Activated CD4-positive, alpha-beta T cell treated with anti-CD3 and anti-CD28 coated beads for 36 hours (primary cell): ENCODE measurements at regions not wholly inside any gene's neighbourhood (a gene's known extent, or its start where the extent isn't known, plus 50 kb on each side); places are given as distances from the start of the nearest gene placed in this dataset.
"Not testable (repeated sequence)": the region's sequence is repeated elsewhere in the genome, so short reads cannot be mapped to it uniquely, and the experiment has no call there.

Experiments used
- ATAC-seq: fragments of 200-7000 bp; cut with Tn5 transposase; one replicate; pipeline ENCODE4 v1.10.0; 2021; ENCODE audit warnings: mild to moderate bottlenecking, moderate library complexity
- CTCF ChIA-PET: fragments of 350-600 bp; sonication (Branson Sonifier 250); formaldehyde crosslinking; loops from one replicate; lab custom pipeline; 2021; ENCODE audit warnings: antibody characterized with exemption; lab: Charles Lee
- POLR2A ChIA-PET: fragments of 350-600 bp; sonication (Branson Sonifier 250); formaldehyde crosslinking; loops from one replicate; lab custom pipeline; 2021; ENCODE audit warnings: antibody characterized with exemption, inconsistent platforms; lab: Charles Lee
- DNase-seq: peaks from one replicate; pipeline ENCODE4 v3.0.0-alpha.2; 2020
- H3K27ac Mint-ChIP-seq: one replicate; pipeline ENCODE4 v1.8.0; 2021; ENCODE audit warnings: mixed read lengths
- H3K27me3 Mint-ChIP-seq: one replicate; pipeline ENCODE4 v1.8.0; 2021; ENCODE audit warnings: mixed read lengths
- H3K36me3 Mint-ChIP-seq: one replicate; pipeline ENCODE4 v1.8.0; 2021; ENCODE audit warnings: low read depth, mixed read lengths
- H3K4me1 Mint-ChIP-seq: one replicate; pipeline ENCODE4 v1.8.0; 2021; ENCODE audit warnings: mixed read lengths
- H3K4me3 Mint-ChIP-seq: one replicate; pipeline ENCODE4 v1.8.0; 2021; ENCODE audit warnings: mild to moderate bottlenecking, moderate library complexity, mixed read lengths
- H3K9me3 Mint-ChIP-seq: one replicate; pipeline ENCODE4 v1.8.0; 2021; ENCODE audit warnings: low read depth, mixed read lengths
- intact Hi-C, 2 experiments: fragments of 100-400 bp; cut with DNase I in 1 of 2; cut with micrococcal nuclease in 1 of 2; formaldehyde crosslinking; loops; one replicate each; pipeline versions ENCODE4 v1.14.2 to v1.15.1; 2022 to 2024; cut with DNase I, micrococcal nuclease

- CTCF ChIA-PET, H3K4me3 Mint-ChIP-seq, POLR2A ChIA-PET, H3K27ac Mint-ChIP-seq, intact Hi-C loops, H3K9me3 Mint-ChIP-seq, H3K27me3 Mint-ChIP-seq, DNase-seq, H3K4me1 Mint-ChIP-seq, ATAC-seq, H3K36me3 Mint-ChIP-seq: not testable (repeated sequence)
These were observed 193.5 kb upstream of the EIF1AY start for GRCh38 chrY:20382085-20382484.

DNA sequence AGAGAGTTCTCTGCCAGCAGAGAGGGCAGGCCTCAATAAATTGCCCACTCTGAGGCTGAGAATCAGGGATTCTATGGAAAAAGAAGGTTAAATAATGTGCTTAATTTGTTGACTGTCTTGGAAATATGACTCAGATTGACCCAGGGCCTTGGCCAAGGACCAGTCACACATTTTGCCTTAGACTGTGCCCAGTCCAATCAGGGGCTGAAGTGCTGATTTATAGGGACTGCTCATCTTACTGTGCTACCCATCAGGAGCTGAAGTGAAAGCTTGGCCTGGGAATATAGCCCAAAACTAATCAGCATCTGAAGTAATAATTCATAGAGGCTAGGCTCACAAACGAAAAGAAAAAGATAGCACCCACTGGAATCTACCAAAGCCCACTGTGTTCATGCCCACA, 167.4 kb upstream of the EIF1AY start:
- ATAC-seq (no peak), DNase-seq (no peak)
- ChIA-PET CTCF (no interaction called here), POLR2A (no interaction called here)
- Mint-ChIP-seq H3K9me3 (no peaks in the 10 kb centered on the region), H3K27me3 (no peaks in the 10 kb centered on the region), H3K4me1 (no peaks in the 10 kb centered on the region), H3K27ac (no peak overlapping the region), H3K4me3 (no peak overlapping the region), H3K36me3 (no peaks in the 10 kb centered on the region)
- intact Hi-C loops = no loop called here

DNA sequence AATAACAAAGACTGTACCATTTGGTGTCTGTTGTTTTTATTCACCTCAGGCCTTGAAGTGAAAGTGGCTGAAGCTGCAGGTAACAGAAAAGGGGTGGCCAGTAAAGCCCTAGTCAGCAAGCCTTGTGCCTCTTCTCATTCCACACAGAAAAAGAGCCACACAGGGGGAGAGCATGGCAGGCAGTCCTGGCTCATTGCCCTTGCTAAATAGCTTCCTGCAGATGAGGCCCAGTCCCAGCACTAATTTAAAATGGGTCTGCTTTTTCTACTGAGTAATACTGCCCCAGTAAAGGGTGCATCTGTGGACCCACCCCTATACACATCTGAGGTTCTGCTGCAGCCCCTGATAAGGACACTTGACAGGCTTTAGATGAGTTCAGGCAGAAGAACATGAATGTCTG, 152.8 kb upstream of the EIF1AY start:
- no peaks in the 10 kb centered on the region for H3K9me3 Mint-ChIP-seq
- H3K36me3 Mint-ChIP-seq = no peaks in the 10 kb centered on the region
- no peaks in the 10 kb centered on the region for H3K4me1 Mint-ChIP-seq
- H3K4me3 Mint-ChIP-seq = no peak overlapping the region
- no peak for ATAC-seq
- intact Hi-C loops = no loop called here
- no peak for DNase-seq
- H3K27ac Mint-ChIP-seq = no peak overlapping the region
- ChIA-PET POLR2A (no interaction called here), CTCF (no interaction called here)
- H3K27me3 Mint-ChIP-seq = no peaks in the 10 kb centered on the region

- POLR2A ChIA-PET = no interaction called here
- CTCF ChIA-PET = no interaction called here
- Mint-ChIP-seq H3K27me3 (no peaks in the 10 kb centered on the region), H3K36me3 (no peaks in the 10 kb centered on the region), H3K4me1 (no peaks in the 10 kb centered on the region), H3K4me3 (no peak overlapping the region), H3K9me3 (no peaks in the 10 kb centered on the region), H3K27ac (no peak overlapping the region)
- DNase-seq (no peak), ATAC-seq (no peak)
- intact Hi-C loops = no loop called here
These were observed 141.9 kb upstream of the EIF1AY start for GRCh38 chrY:20433670-20434069.

DNA sequence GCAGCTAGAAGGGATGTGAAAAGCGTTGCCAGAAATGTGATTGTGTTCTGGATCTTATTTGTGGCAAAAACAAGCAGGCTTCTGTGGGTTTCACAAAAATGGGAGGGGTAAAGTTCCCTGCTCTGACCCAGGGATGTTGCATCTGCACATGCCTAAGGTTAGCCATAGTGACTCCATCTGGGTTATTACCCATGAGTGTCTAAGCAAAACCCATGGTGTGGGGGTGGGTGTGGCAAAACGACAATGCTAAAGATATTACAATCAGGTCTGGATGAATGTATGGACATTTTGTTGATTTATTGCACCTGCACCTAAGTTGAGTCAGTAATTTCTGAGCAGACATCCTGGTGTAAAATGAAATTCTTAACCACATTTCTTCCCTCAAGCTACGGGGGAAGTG, 131.4 kb upstream of the EIF1AY start:
- Mint-ChIP-seq H3K9me3 (no peaks in the 10 kb centered on the region), H3K27me3 (no peaks in the 10 kb centered on the region), H3K4me1 (no peaks in the 10 kb centered on the region), H3K36me3 (no peaks in the 10 kb centered on the region), H3K4me3 (no peak overlapping the region), H3K27ac (no peak overlapping the region)
- ChIA-PET CTCF (no interaction called here), POLR2A (no interaction called here)
- DNase-seq = no peak
- intact Hi-C loops = no loop called here
- ATAC-seq = no peak

GRCh38 chrY:20447601-20448000, 128.0 kb upstream of the EIF1AY start:
- H3K4me3 Mint-ChIP-seq = no peak overlapping the region
- DNase-seq (no peak), ATAC-seq (no peak)
- H3K4me1 Mint-ChIP-seq = no peaks in the 10 kb centered on the region
- intact Hi-C loops = no loop called here
- peaks cover 4% of the 10 kb centered on the region for H3K9me3 Mint-ChIP-seq
- no peaks in the 10 kb centered on the region for H3K27me3 Mint-ChIP-seq
- ChIA-PET CTCF (no interaction called here), POLR2A (no interaction called here)
- no peak overlapping the region for H3K27ac Mint-ChIP-seq
- H3K36me3 Mint-ChIP-seq = no peaks in the 10 kb centered on the region

DNA sequence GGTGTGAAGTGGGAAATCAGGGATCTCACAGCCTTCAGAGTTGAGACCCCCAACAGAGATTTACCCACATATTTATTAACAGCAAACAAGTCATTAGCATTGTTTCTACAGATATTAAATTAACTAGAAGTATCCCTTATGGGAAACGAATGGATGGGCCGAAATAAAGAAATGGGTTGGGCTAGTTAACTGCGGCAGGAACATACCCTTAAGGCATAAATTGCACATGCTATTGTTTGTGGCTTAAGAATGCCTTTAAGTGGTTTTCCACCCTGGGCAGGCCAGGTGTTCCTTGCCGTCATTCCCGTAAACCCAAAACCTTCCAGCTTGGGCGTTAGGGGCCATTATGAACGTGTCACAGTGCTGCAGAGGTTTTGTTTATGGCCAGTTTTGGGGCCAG, 126.3 kb upstream of the EIF1AY start:
- ChIA-PET POLR2A (no interaction called here), CTCF (interaction anchor here (0.7 kb wide), 1 partner anchor 61 kb away, joined by 3 read pairs; no protein-coding TSS in a partner anchor)
- Mint-ChIP-seq H3K27me3 (no peaks in the 10 kb centered on the region), H3K27ac (no peak overlapping the region), H3K4me3 (no peak overlapping the region), H3K9me3 (peaks cover 4% of the 10 kb centered on the region), H3K4me1 (no peaks in the 10 kb centered on the region), H3K36me3 (no peaks in the 10 kb centered on the region)
- DNase-seq = no peak
- intact Hi-C loops = no loop called here
- no peak for ATAC-seq

GRCh38 chrY:20470140-20470539, 105.4 kb upstream of the EIF1AY start:
- ChIA-PET CTCF (no interaction called here), POLR2A (no interaction called here)
- H3K27ac Mint-ChIP-seq = no peak overlapping the region
- no peaks in the 10 kb centered on the region for H3K4me1 Mint-ChIP-seq
- H3K4me3 Mint-ChIP-seq = no peak overlapping the region
- H3K9me3 Mint-ChIP-seq = no peaks in the 10 kb centered on the region
- no peaks in the 10 kb centered on the region for H3K27me3 Mint-ChIP-seq
- DNase-seq (no peak), ATAC-seq (no peak)
- intact Hi-C loops = no loop called here
- H3K36me3 Mint-ChIP-seq = peaks cover 1% of the 10 kb centered on the region

DNA sequence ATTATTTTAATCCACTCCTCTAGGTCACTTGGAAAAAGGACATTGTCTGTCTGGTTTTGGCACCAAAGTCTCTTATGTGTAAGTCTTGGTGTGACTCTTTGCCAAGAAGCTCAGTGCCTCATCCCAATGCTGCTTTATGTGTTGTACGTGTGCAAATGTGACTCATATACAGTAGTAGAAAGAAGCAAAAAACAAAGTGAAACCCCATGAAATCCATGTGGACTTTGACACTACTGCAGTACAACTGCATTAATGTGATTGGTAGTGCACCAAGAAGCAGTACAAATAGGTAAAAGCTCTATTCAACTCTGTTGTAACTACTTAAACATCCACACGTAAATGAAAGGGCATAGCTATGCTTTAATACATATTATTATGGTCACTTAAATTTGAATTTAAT, 59.6 kb upstream of the EIF1AY start:
- Mint-ChIP-seq H3K27ac (no peak overlapping the region), H3K4me3 (no peak overlapping the region), H3K4me1 (no peaks in the 10 kb centered on the region), H3K27me3 (no peaks in the 10 kb centered on the region), H3K9me3 (no peaks in the 10 kb centered on the region), H3K36me3 (no peaks in the 10 kb centered on the region)
- ATAC-seq (no peak), DNase-seq (no peak)
- ChIA-PET POLR2A (no interaction called here), CTCF (no interaction called here)
- intact Hi-C loops = no loop called here
